HG03095 (cell line): ENCODE measurements at regions not wholly inside any gene's neighbourhood (a gene's known extent, or its start where the extent isn't known, plus 50 kb on each side); places are given as distances from the start of the nearest gene placed in this dataset.

Source experiments
- ATAC-seq: cut with Tn5 transposase; IDR thresholded peaks from one replicate; pipeline ENCODE4 v1.9.1; 2021; ENCODE audit warnings: moderate library complexity; ENCODE audit not compliant: unreplicated experiment

DNA sequence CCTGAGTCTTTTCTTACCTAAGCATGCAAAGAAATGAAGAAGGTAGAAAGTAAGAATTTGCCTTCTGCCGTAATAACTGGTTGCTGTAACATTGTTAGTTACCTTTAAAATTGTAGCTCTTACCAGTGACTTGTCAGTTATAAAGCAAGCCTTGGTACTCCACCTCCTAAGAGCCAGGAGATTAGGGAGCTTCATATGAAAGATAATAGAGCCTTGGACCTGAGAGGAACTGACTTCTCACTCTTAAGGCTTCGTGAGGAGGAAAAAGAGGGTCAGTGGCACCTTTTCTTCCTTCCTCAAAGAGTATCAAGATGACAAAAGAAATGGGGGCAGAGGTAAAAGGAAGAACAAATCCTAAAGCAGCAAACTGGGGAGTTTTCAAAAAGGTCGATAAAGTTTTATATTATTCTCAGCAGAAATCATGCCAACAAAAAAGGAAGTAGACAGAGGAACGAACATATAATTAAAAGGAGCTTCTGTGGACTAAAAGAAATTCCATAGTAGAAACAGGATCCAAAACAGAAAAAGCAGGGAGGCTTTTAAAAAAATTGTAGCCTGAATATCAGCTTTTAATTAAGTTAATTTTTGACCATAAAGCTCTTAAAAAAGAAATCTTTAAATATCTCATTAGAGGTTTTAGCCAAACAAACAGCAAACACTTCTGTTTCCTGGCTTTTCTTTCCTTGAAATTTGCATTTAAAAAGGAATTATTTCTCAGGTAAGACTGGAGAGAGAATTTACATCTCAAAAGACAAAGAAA is 847.1 kb upstream of the ALCAM start:
- ATAC-seq: no peak

DNA sequence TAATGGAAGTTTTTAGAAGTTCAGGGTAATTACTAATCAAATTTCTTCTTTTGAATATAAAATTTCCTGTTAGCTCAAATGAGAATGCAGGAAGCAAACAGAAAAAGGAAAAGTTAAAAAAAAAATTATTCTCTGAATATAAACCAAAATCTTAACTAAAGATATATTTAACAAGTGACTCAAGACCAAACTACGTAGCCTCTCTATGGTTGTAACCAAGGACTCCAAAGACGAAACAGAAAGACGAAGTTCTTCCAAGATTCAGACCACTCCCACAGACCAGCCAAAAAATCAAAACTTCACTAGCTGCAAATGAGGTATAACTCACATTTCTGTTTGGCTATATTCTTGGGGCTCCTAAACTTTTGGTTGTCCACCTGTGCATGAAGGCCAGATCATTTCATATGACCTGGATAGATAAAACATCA is 846.5 kb upstream of the ALCAM start:
- peak; percentile 38 for ATAC-seq

DNA sequence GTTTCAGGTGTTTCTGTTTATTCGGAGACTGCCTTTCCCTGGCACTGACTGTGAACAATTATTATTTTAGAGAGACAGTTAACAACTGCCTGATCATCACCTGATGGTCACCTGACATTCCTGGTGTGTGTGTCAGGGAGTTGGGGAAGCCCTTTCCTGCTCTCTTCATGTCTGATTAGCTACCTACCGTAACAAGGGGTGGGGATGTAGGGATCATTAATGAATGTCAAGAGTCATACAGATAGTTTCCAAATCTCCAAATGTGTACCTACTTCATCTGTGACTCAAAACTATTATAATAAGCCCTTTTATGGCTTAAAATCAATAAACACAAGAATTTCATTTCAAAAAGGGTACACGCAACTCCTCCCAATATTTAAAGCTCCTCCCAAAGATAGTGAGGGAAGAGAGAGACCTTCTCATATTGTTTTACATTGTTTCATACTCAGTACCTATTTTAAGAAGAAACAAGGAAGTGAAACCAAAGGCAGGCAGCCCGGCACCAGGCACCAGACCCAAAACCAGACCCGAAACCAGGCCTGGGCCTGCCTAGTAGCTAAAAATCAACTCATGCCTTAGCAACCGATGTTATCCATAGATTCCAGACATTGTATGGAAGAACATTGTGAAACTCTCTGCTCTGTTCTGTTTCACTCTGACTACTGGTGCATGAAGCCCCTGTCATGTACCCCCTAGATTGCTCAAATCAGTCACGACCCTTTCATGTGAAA is 844.9 kb upstream of the ALCAM start:
- ATAC-seq: peak; percentile 42

DNA sequence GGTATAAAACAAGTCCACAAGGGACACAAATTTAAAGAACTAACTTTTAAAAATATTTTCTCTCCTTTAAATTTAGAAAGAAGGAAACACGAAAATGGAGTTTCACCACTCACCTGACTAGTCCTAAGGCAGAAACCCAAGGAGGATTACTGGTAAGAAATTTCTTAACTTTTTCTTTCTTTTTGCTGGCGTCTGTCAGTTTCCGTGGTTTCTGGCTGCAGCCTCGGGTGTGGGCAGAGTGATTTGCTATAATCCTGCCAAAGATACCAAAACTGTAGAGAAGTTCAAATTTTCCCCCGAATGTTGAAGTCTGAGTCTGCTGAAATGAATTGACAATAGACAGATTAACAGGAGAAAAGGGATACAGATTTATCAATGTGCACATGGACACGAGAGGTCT is 843.6 kb upstream of the ALCAM start:
- no peak for ATAC-seq

DNA sequence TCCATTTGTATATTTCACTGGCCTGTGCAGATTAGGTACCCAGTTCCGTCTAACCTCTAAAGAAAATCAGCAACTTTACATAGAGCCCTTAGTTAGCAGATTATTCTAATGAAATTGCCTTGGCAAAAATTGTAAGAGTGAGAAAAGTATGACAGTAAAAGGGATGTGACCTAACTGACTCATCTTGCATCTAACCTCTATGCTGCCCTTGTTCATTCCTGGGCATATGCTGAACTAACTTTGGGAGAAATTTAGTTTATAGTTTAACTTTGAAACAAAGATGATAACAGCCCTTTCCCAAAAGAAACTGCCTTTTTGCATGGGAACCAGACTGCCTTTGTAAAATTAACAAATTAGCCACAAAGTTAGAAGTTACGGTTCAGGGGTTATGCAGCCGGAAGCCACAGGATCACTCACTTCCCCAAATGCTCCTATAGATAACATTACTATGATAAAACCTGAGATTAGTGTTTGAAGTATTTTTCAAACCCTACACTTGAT is 839.8 kb upstream of the ALCAM start:
- ATAC-seq: peak; percentile 66

DNA sequence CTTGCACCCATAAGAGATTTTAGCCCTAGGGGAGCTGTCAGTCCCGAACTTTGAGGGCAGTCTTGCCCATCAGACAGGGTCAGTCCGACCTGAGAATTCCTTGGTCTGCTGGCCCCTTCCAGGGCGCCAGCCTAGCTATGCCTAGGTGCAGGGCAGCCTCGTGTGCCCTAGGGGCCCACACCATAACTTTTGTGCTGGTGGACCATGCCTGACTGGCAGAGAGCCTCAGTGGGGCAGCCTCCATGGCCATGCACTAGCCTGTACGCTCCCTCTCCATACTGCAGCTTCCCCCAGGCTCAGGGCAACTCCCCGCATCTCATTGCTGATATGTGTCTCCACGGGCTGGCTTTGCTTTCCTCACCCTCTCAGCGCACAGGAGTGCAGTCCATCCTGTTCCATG is 835.8 kb upstream of the ALCAM start:
- no peak for ATAC-seq

DNA sequence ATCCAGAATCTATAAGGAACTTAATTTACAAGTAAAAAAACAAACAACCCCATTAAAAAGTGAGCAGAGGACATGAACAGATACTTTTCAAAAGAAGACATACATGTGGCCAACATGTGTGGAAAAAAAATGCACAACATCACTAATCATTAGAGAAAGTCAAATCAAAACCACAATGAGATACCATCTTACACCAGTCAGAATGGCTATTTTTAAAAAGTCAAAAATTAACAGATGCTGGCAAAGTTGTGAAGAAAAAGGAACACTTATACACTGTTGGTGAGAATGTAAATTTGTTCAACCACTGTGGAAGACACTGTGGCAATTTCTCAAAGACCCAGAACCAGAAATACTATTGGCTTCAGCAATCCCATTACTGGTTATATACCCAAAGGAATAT is 830.0 kb upstream of the ALCAM start:
- no peak for ATAC-seq

DNA sequence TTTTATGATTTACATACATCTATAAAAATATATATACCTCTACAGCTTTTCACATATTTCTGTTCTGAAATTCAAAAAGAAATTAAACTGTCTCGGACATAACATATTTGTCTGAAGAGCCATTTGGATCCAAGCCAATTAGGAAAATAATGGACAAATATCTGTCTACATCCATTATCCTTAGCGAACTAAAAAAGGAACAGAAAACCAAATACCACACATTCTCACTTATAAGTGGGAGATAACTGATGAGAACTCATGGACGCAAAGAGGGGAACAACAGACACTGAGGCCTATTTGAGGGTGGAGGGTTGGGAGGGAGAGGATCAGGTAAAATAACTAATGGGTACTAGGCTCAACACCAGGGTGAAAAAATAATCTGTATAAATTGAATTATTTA is 829.4 kb upstream of the ALCAM start:
- ATAC-seq: no peak

DNA sequence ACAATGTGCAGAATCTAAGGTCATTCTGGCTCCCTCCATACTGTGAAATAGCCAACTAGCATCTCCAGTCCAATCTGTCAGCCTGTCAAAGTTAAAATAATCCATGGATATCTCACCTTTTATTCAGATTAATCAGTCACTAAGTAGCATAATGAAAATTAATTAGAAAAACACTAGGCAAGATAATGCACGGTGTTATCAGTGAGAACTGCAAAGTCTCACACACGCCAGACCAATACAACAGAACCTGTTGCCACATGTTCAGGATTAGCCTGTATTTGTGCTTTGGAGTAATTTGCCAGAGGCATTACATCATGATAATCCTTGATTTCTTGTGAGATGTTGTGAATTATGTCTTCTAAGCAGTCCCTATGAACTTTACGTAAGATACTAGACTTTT is 820.4 kb upstream of the ALCAM start:
- no peak for ATAC-seq

DNA sequence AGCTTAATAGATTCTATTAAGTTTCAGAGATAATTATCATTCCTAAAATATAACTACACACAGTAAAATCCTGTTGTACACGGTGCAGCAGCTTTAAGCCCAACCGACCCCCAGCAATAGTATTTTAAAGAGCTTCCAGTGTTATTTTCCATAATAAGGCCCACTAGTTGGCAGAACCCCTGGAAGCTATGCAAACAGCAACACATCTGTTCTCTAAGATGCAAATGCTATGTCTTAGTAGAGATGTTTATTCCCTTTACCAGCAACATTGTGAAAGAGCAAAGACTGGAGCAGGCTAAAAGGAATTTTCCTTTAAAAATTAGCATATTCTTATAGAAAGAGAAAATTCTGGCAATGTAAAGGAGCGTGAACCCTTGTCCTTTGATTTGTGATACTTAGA is 819.7 kb upstream of the ALCAM start:
- no peak for ATAC-seq

DNA sequence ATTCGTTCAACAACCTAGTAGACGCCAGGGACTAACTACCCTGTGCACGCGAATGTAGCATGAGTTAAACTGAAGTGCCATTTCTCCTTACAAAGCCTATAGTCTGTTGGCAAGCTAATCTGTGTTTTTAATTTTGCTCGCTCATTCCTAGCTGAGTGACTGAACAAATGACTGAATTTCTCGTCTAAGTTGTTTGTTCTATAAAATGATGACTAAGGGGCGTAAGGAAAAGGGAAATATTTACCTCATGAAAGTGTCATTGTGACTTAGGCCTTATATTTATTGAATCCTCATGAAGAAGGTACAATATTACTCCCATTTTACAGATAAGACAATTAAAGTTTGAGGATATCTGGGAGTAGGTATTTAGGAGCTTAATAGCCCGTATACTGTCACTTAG is 818.3 kb upstream of the ALCAM start:
- ATAC-seq: no peak

DNA sequence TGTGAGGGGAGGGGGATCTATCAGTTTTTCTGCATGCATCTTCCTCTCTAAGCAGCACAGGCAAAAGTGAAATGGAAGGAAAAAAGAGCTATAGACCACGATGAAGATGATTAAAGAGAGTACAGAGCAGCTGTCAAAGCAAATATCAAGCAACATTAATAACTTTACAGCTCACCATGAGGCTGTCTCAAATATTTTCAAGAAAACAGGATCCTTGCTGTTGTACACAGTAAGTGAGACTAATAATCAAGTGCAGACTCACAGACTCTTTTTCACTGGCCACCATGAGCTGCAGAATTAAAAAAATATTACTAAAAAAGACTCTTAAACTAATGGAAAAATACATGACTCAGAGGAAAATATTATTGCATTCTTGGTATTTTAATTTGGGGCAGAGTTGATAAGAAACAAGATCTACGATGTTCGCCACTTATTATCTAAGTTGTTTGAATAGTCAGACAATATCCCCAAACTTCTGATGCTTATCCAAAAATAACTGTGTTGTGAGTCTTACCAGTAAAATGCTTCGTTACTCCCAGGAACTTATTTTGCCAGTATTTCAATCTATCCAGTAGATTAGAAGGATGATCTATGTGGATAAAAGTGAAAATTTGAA is 817.5 kb upstream of the ALCAM start:
- ATAC-seq: no peak

DNA sequence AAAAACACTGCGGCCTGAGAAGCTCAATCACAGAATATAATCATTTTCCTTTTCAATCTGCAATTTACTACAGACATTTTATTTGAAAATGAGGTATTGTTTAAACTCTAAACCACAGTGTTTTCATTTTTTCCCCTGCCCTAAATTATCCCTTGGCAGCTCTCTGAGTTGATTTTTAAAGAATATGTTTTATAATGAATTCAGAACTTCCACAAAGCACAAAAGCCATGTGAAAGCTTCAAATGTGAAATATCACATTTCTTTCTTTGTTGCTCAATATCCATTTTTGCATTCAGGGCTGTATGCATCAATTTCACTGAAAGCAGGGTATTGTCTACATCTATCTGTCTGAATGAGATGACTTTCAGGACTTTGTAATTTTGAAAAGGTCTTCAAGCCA is 813.6 kb upstream of the ALCAM start:
- ATAC-seq: no peak

DNA sequence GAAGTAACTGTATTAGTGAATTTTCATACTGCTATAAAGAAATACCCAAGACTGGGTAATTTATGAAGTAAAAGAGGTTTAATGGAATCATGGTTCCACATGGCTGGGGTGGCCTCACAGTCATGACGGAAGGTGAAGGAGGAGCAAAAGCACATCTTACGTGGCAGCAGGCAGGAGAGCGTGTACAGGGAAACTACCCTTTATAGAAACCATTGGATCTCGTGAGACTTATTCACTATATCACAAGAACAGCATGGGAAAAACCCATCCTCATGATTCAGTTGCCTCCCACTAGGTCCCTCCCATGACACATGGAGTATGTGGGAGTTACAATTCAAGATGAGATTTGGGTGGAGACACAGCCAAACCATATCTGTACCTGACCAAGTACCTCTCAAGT is 812.3 kb upstream of the ALCAM start:
- no peak for ATAC-seq

DNA sequence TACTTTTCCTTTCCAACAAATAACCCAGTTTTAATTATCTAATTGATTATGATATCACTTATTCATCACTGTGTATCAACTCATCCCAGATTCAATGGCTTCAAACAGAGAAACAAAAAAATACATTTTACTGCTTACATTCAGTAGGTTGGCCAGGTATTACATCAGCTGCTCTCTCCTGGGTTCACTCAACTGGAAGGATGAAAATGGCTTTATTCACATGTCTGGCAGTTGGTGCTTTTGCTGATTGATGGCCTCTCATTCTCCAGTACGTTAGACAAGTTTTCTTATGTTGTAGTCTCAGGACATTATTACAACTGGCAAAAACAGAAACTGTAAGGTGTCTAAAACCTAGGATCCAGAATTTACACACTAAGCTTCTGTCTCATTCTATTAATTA is 811.0 kb upstream of the ALCAM start:
- no peak for ATAC-seq

DNA sequence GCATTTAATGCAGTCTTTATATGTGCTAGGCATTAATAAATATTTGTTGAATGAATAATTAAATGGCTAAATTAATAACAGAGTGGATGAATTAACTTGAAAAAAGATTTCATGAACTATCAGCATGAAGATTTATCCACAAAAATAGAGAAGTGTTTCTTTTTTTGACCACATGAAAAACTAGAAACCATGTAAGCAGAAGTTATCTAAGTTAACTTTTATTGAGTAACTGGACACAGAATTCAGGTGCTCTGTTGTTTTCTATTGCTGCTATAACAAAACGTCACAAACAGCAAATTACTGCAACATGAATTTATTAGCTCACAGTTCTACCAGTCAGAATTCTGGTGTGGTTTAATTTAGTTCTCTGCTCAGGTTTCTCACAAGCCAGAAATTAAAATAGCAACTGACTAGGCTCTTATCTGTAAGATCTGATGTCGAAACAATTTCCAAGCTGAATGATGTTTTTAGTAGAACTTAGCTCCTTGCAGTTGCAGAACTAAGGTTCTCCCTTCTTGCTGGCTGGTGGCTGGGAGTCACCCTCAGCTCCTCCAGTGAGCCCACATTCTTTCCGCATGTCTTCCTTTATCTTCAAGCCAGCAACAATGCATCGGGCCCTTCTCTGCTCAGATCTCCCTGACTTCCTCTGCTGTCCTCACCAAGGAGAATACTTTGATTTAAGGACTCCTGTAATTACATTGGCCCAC is 810.2 kb upstream of the ALCAM start:
- no peak for ATAC-seq

DNA sequence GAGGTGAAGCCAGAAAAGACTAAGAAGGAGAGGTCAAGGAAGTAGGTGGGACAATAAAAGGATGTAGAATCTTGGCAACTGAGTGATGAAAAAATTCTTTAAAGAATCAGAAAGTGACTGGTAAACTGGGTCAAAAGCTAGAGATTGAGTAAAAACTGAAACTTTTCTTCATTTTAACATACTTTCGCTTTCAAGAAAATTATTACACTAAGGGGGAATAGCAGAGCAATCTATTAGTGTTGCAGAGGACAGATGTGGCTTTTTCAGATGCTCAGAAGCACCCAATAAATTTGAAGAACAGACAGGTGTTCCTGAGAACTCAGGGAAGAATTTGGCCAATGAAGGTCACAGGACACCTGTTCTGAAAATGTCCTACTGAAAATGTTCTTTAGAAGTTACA is 805.4 kb upstream of the ALCAM start:
- no peak for ATAC-seq

DNA sequence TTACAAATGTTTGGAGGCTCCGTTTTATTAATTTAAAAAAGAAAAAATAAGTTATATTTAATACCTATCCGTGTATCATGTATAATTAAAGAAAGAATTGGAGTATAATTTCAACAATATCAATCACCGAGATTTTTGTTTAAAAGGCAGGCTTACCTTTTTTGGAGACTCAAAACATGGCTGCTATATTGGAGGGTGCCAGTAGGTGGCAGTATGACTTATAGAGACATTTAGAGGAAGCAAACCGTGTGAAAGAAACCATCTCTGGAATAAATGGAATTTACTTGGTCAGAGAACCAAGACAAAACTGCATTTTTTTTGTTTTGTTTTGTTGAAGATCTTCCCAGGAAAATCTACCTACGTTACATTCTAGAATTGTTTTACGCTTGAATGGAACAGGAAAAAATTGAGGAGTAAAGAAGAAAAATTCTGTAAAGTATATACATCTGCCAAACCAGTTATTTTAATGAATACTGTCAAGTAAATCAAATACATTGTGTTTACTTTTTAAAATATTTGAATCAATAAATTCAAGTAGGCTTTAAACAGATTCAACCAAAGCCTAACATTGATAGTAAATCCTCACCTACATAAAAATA is 802.6 kb upstream of the ALCAM start:
- ATAC-seq: no peak

DNA sequence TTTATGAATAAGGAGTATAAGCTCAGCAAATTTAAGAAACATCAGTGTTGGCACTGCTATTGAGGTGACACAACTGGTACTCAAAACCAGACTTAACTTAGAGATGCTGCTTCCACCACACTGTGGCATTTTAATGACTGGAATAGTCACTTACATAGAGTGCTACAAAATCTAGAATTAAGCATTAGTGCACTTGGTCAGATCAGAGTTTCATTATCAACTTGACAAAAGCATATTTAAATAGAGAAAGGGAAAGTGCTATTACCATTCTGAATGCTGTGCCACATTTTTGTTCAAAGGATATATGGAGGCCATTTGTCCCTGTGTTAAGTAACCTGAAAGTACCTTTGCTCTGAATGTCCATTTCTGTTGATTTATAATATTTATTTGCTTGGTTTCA is 800.7 kb upstream of the ALCAM start:
- no peak for ATAC-seq

DNA sequence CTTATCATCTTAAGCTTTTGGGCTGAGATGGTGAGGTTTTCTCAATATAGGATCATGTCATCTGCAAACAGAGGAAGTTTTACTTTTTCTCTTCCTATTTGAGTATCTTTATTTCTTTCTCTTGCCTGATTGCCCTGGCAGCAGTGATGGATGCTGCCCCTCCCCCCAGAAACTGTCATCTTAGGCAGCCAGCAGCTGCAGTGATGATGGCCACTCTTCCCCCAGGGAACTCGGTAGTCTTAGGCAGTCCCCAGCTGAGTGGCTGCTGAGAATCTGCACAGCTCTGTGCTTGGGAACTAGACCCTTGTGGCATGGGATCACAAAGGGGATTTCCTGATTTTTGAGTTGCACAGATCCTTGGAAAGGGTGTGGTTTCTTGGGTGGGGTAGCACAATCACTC is 791.1 kb upstream of the ALCAM start:
- no peak for ATAC-seq

DNA sequence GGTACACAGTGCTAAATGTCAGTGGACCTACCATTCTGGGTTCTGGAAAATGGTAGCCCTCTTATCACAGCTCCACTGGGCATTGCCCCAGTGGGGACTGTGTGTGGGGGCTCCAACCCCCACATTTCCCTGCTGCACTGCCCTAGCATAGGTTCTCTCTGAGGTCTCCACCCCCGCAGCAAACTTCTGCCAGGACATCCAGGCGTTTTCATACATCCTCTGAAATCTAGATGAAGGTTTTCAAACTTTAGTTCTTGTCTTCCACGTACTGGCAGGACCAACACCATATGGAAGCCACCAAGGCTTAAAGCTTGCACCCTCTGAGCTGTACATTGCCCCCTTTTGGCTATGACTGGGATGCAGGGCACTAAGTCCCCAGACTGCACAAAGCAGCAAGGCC is 788.2 kb upstream of the ALCAM start:
- ATAC-seq: no peak
